Retina (tissue), 1 donor: ENCODE measurements at regions not wholly inside any gene's neighbourhood (a gene's known extent, or its start where the extent isn't known, plus 50 kb on each side); places are given as distances from the start of the nearest gene placed in this dataset.
"Not testable (repeated sequence)": the region's sequence is repeated elsewhere in the genome, so short reads cannot be mapped to it uniquely, and the experiment has no call there.

ENCODE experiments used
- DNase-seq: peaks from one replicate; pipeline ENCODE4 v3.0.0-alpha.2; 2016

- no peak for DNase-seq
Measured at GRCh38 chr14:28152453-28153044, 614.0 kb upstream of the FOXG1 start.

DNA sequence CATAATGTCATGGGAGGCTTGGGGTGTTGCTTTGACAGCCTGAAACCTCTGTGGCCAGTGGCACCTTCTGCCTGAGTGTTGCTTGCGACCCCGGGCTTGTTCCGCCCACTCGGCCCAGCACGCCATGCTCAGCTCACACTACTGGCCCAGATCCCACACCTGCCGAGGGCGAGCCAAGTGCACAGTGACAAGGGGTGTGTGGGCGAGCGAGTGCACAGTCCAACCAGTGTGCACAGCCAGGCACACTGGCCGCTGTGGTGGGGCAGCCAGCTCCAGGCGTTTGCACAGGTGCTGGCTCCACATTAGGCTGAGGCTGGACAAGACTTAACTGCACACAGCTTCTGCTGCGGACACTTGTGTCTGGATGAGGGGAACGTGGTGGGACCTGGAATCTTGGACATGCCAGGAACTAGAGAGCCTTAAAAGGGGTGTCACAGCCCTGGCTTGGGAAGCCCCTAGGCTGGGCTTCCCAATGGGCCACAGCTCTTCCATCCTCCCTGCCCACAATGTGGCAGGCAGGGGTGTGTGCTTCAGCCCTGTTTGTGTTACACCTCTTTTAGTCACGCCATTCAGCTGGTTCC, 609.2 kb upstream of the FOXG1 start:
- DNase-seq, result no peak

DNA sequence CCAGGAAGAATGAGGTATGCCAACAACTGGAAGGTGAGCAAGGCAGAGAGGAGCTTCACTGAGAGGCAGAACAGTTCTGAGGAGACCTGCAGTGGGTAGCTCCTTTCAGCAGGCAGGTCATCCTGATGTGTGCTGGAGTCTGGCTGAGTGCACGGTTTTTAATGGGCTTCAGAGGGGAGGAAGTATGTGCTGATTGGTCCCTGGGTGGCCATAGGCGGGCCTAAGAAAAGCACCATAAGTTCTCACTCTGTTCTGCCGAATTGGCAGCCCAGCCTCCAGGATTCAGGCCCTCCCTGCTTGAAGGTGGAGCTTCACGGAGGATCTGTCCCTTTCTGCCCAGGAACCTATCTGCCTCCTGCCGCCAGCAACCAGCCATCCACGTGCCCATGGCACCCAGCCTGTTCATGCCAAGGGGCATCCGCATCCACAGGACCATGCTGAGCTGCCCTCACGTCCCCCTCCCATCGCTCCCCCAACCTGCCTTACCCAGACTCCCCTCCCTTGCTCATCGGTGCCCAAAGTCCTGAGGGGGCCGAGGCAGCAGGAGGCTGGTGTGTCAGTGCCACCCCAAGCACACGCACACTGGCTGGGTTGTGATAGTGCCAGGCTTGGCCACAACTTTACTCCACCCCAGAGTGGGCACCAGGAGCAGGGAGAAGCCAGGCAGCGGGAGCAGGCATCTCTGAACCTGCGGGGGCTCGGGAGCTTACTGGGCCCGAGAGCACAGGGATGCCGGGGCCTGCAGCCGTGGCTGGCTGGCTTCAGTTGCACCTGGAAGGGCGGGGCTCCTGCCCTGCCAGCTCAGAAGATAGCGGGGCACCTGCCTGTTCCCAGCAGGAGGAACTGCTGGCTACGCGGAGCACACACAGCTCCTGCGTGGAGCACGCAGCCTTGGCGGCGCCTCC, 608.4 kb upstream of the FOXG1 start:
- no peak for DNase-seq

GRCh38 chr14:28161040-28161439, 605.5 kb upstream of the FOXG1 start:
- no peak for DNase-seq

DNA sequence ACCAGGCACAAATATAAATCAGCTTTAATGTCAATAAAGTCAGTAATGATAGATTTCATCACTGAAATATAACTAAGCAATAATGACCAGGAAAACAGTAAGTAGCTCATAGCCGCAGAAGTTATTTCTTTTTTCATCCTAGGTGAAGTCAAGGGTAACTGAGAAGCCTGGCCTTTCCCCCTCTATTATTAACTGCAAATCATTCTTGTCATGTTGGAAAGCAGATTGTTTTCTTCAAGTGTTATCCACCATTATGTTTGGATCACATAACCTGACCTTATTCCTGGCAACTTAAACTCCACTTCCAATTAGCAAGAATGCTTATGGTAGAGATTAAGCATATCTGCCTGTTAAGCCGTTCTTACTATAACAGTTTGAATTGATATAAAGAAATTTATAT, 603.4 kb upstream of the FOXG1 start:
- DNase-seq, result peak; percentile 6

- no peak for DNase-seq
Measured at GRCh38 chr14:28163897-28164296, 602.7 kb upstream of the FOXG1 start.

- DNase-seq, result not testable (repeated sequence)
Measured at GRCh38 chr14:28187902-28188830, 578.4 kb upstream of the FOXG1 start.

DNA sequence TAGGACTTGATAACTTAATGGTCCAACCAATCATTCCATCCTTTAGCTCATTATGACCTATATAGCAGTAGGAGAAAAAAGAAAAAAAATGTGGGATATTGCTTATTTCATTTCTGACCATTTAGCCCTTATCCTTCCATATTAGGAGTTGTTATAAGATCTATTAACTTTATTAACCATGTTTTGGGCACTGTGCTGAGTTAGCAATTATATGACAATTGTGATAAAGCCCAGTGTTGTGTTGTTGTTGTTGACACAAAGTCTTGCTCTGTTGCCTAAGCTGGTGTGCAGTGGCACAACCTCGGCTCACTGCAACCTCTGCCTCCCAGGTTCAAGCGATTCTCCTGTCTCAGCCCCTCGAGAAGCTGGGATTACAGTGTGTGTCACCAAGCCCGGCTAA, 569.7 kb upstream of the FOXG1 start:
- no peak for DNase-seq

DNA sequence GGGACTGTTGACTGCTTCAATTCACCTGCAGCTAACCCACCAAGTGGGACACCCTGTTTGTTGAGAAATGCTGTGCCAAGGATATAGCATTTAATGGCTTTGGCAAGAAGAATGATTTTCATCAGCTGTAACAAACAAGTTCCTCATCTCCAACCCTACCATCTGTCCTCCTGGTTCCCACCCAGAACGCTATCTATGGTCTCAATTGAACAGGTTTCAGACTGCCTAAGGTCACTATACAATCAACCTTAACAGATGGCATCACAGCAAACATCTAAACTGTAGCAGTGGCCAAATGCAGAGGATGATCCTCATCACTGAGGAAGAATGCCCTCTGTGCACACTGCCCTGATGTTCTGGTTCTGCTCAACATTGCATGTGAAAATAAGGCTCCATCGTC, 546.2 kb upstream of the FOXG1 start:
- no peak for DNase-seq

- DNase-seq, result no peak
Measured at GRCh38 chr14:28240909-28241308, 525.7 kb upstream of the FOXG1 start.

GRCh38 chr14:28242895-28243294, 523.7 kb upstream of the FOXG1 start:
- no peak for DNase-seq

- no peak for DNase-seq
Measured at GRCh38 chr14:28243600-28243999, 523.0 kb upstream of the FOXG1 start.

GRCh38 chr14:28245216-28245615, 521.4 kb upstream of the FOXG1 start:
- no peak for DNase-seq

DNA sequence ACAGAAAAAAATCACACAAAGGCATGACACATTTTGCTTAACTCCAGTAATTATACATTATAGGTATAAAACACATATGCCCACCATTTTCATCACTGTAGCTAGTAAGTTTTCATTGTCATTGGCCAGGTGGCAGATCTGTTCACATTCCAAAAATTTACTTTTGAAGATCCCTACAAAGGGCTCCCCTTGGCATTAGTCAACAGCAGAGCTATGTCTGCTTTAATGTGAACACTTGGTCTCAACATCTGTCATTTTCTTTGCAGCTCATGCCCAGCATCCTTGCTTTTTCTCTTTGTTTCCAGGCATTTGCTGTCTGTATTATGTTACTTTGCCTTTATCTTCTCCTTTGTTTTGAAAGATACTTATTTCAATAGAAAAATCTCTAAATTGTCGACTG, 519.1 kb upstream of the FOXG1 start:
- no peak for DNase-seq

DNA sequence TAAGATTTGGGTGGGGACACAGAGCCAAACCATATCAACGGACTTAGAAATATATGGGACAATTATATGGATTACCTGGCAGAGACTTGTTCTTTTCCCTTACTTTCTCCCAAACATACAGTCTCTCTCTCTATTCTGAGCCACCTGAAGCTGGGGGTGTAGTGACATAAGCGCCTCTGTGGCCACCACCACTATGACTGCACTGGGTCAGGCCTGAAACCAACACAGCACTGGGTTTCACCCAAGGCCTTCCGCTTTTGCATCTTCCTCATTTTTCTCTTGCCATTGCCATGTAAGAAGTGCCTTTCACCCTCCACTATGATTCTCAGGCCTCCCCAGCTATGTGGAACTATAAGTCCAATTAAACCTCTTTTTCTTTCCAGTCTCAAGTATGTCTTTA, 514.5 kb upstream of the FOXG1 start:
- DNase-seq, result not testable (repeated sequence)

DNA sequence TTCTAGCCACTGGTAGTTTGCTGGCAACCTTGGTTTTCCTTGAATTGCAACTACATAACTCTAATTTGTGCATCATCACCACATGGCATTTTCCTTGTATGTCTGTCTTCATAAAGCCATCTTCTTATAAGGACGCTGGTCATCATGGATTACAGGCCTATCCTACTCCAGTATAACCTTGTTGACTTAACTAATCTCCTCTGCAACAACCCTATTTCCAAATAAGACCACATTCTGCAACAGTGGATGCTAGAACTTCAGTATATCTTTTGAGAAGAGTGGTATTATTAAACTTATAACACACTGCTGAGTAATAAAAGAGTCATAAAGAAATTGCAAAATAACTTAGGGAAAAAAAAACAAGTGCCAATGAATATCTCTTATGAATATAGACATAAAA, 511.8 kb upstream of the FOXG1 start:
- DNase-seq, result no peak

DNA sequence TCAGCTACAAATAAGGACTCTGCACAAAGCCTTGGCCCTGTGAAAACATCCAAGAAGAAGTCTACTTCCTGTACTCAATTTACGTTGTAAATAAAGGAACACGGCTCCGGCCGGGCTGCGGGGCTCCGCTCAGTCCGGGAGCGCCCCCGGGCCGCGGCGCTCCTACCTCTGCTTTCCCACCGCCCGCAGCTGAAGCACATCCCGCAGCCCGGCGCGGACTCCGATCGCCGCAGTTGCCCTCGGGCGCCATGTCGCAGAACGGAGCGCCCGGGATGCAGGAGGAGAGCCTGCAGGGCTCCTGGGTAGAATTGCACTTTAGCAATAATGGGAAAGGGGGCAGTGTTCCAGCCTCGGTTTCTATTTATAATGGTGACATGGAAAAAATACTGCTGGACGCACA, 502.3 kb upstream of the FOXG1 start:
- no peak for DNase-seq

DNA sequence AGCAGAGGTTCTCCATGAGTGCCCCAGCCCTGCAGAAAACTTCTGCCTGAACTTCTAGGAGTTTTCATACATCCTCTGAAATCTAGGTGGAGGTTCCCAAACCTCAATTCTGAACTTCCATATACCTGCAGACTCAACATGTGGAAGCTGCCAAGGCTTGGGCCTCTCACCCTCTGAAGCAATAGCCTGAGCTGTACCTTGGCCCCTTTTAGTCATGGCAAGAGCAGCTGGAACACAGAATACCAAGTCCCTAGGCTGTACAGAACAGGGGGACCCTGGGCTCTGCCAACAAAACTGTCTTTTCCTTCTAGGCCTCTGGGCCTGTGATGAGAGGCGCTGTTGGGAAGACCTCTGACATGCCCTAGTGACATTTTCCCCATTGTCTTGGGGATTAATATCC, 494.3 kb upstream of the FOXG1 start:
- DNase-seq, result no peak

GRCh38 chr14:28280530-28280929, 486.1 kb upstream of the FOXG1 start:
- no peak for DNase-seq

DNA sequence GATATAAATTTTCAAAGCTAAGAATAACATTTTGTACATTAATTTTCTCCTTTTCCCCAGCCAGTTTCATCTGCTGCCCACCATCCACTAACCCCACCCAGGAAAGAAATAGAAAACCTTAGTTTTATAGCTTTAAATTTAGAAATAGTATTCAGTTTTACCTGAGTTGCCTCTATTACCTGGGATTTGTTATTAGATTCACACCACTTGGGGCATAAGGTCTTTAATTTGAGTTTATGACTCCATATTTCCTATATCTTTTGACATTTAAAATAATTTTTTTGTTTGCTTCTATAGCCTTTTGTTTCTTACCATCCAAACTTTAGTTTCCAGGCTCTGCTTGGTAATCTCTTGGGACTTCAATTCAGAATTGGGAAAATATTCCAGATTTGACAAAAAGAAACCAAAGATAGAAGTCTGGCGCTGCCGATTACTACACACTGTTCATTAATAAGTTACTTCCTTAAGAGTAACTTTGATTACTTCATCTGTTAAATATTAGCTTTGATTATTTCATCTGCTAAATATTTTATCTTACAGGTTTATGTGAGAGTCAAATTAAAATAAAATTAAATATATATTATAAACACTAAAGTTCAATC, 485.5 kb upstream of the FOXG1 start:
- DNase-seq, result no peak

- no peak for DNase-seq
Measured at GRCh38 chr14:28284546-28285300, 481.9 kb upstream of the FOXG1 start.
